Mammary epithelial cell (primary cell): ENCODE measurements at regions not wholly inside any gene's neighbourhood (a gene's known extent, or its start where the extent isn't known, plus 50 kb on each side); places are given as distances from the start of the nearest gene placed in this dataset.

Experiments
- CTCF ChIP-seq, 2 donors: IDR thresholded peaks in 1 of 2; conservative IDR thresholded peaks in 1 of 2; 2 replicates each; pipeline ENCODE4 v1.5.1; 2011 to 2012; ENCODE audit warnings: inconsistent platforms in 2 of 2, low read length in 2 of 2, mild to moderate bottlenecking in 2 of 2, control low read depth in 1 of 2, low read depth in 1 of 2; ENCODE audit not compliant: insufficient read depth in 1 of 2; ENCODE audit errors: extremely low read depth in 1 of 2
- EZH2 ChIP-seq: IDR thresholded peaks from 2 replicates; pipeline ENCODE4 v1.6.1; 2012; ENCODE audit warnings: low read length, inconsistent platforms, borderline replicate concordance

DNA sequence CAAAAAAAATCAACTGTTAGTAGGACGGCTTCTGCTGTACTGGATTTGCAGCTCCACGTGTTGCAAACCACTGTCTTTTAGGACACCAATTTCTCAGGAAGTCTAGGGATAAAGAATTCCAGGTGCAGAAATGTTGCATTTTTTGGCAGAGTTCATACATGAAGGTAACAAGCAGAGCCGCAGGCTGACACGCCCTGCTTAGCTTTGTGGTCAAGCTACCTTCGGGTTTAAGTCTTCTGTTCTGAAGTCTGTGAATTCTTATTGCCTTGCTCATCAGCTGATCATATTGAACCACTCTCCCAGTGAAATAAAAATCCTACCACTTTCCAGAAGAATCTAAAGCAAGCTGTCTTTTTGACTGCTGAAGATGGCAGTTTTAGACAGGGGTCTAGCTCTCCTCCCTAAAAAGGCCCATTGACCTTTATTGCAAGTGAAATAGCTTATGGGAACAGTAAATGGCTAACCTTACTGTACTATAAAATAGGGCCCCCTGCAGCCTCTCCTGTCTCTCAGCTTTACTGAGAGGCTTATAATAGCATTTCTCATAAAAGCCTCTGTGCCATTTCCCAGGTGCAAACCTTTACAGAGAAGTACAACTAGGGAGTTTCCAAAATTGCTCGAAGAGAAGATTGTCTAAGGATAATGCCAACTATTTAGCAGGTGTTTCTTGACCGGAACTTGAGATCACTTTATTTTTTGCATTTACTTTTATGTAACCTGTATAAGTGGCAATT is 262.2 kb upstream of the IL12A start:
- TF ChIP-seq CTCF (conservative IDR thresholded peaks at IDR 0.05 in 1 of 2, IDR thresholded peaks at IDR 0.05 in 1 of 2; ENCODE audit: extremely low read depth in 1 of 2, insufficient read depth in 1 of 2, low read depth in 1 of 2, low read length in 2 of 2), result no peak
- TF ChIP-seq EZH2, result no peak
